Naive thymus-derived CD4-positive, alpha-beta T cell (primary cell): ENCODE measurements at regions not wholly inside any gene's neighbourhood (a gene's known extent, or its start where the extent isn't known, plus 50 kb on each side); places are given as distances from the start of the nearest gene placed in this dataset.

ENCODE experiments used
- ATAC-seq: fragments of 150-1000 bp; cut with Tn5 transposase; 2 replicates; pipeline ENCODE4 v1.10.0; 2021; ENCODE audit warnings: mild to moderate bottlenecking, moderate library complexity
- CTCF ChIA-PET: fragments of 350-600 bp; sonication (Branson Sonifier 250); formaldehyde crosslinking; loops from one replicate; lab custom pipeline; 2021; ENCODE audit warnings: antibody characterized with exemption; lab: Charles Lee
- POLR2A ChIA-PET: fragments of 350-600 bp; sonication (Branson Sonifier 250); formaldehyde crosslinking; loops from one replicate; lab custom pipeline; 2021; ENCODE audit warnings: antibody characterized with exemption, inconsistent platforms; lab: Charles Lee
- DNase-seq, 9 donors: peaks; one replicate each; pipeline versions ENCODE4 v3.0.0 to v3.0.0-alpha.2; 2020 to 2022; ENCODE audit warnings: mixed read lengths in 1 of 9
- H3K27ac ChIP-seq: one replicate; pipeline ENCODE4 v1.7.0; 2013; ENCODE audit warnings: mild to moderate bottlenecking, low read depth, low read length, moderate library complexity
- H3K27me3 ChIP-seq, 2 donors: one replicate each; pipeline ENCODE4 v1.7.0; 2013; ENCODE audit warnings: low read length in 2 of 2, mild to moderate bottlenecking in 2 of 2, moderate library complexity in 2 of 2; ENCODE audit not compliant: control insufficient read depth in 2 of 2, insufficient read depth in 2 of 2
- H3K36me3 ChIP-seq, 3 experiments: 1 replicate in 2 of 3; 2 replicates in 1 of 3; pipeline ENCODE4 v1.7.0; 2013; ENCODE audit warnings: low read length in 3 of 3, mild to moderate bottlenecking in 3 of 3, moderate library complexity in 1 of 3; ENCODE audit not compliant: insufficient read depth in 3 of 3, control insufficient read depth in 2 of 3
- H3K4me1 ChIP-seq, 2 donors: one replicate each; pipeline ENCODE4 v1.7.0; 2013; ENCODE audit warnings: low read length in 2 of 2, mild to moderate bottlenecking in 2 of 2, moderate library complexity in 1 of 2; ENCODE audit not compliant: control insufficient read depth in 2 of 2, insufficient read depth in 2 of 2
- H3K4me3 ChIP-seq: 2 replicates; pipeline ENCODE4 v1.7.0; 2013; ENCODE audit warnings: mild to moderate bottlenecking, low read length
- H3K9me3 ChIP-seq, 3 experiments: 1 replicate in 2 of 3; 2 replicates in 1 of 3; pipeline ENCODE4 v1.7.0; 2013; ENCODE audit warnings: low read length in 3 of 3; ENCODE audit not compliant: control insufficient read depth in 2 of 3
- H3K27ac Mint-ChIP-seq, 9 donors: one replicate each; pipeline ENCODE4 v1.8.0; 2020 to 2022; ENCODE audit warnings: mixed read lengths in 9 of 9, mild to moderate bottlenecking in 8 of 9, moderate library complexity in 5 of 9, inconsistent platforms in 2 of 9
- H3K27me3 Mint-ChIP-seq, 5 donors: one replicate each; pipeline ENCODE4 v1.8.0; 2021 to 2022; ENCODE audit warnings: mixed read lengths in 5 of 5, mild to moderate bottlenecking in 1 of 5
- H3K36me3 Mint-ChIP-seq, 5 donors: one replicate each; pipeline ENCODE4 v1.8.0; 2020 to 2022; ENCODE audit warnings: mixed read lengths in 5 of 5, mild to moderate bottlenecking in 3 of 5, inconsistent platforms in 1 of 5
- H3K4me1 Mint-ChIP-seq, 7 donors: one replicate each; pipeline ENCODE4 v1.8.0; 2020 to 2022; ENCODE audit warnings: mixed read lengths in 7 of 7, mild to moderate bottlenecking in 3 of 7, inconsistent platforms in 1 of 7
- H3K4me3 Mint-ChIP-seq, 10 donors: one replicate each; pipeline ENCODE4 v1.8.0; 2020 to 2022; ENCODE audit warnings: mild to moderate bottlenecking in 10 of 10, mixed read lengths in 10 of 10, moderate library complexity in 6 of 10, inconsistent platforms in 2 of 10
- H3K9me3 Mint-ChIP-seq, 11 donors: one replicate each; pipeline ENCODE4 v1.8.0; 2020 to 2022; ENCODE audit warnings: mixed read lengths in 11 of 11, mild to moderate bottlenecking in 4 of 11, inconsistent platforms in 1 of 11, moderate library complexity in 1 of 11
- intact Hi-C, 2 donors: fragments of 100-400 bp; cut with micrococcal nuclease; formaldehyde crosslinking; loops; one replicate each; pipeline ENCODE4 v1.15.1; 2023

DNA sequence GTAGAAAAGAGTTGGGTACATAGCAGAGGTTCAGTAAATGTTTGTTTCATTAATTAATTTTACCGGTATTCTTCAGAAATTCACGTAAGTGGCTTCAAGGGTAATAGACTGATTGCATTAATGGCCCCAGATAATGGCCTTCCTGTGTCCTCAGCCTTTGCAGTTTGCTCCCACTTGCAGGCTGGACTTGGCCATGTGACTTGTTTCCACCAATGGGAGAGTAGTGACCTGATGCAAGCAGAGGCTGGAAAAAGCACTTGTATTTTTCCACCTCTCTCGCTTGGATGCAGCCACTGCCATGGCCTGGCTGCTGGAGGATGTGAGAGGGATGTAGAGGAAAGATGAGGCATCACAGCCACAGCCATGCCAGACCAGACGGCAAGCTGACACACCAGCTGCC lies 480.9 kb downstream of the CDK5RAP2 start:
- no peak for ATAC-seq
- Mint-ChIP-seq H3K4me3 (no peak overlapping the region), H3K9me3 (peaks cover 0 to 11% (median 2%) of the 10 kb centered on the region in 11 donors), H3K36me3 (peaks cover 0 to 5% (median 0%) of the 10 kb centered on the region in 5 donors), H3K4me1 (no peaks in the 10 kb centered on the region), H3K27ac (no peak overlapping the region), H3K27me3 (peaks cover 0 to 21% (median 8%) of the 10 kb centered on the region in 5 donors)
- CTCF ChIA-PET: no interaction called here
- intact Hi-C loops: no loop called here
- no peak overlapping the region for H3K27ac ChIP-seq
- no peak for DNase-seq
- H3K9me3 ChIP-seq: no peaks in the 10 kb centered on the region
- no peaks in the 10 kb centered on the region for H3K27me3 ChIP-seq
- no peaks in the 10 kb centered on the region for H3K36me3 ChIP-seq
- H3K4me1 ChIP-seq: no peaks in the 10 kb centered on the region
- H3K4me3 ChIP-seq: no peak overlapping the region
- POLR2A ChIA-PET: no interaction called here

DNA sequence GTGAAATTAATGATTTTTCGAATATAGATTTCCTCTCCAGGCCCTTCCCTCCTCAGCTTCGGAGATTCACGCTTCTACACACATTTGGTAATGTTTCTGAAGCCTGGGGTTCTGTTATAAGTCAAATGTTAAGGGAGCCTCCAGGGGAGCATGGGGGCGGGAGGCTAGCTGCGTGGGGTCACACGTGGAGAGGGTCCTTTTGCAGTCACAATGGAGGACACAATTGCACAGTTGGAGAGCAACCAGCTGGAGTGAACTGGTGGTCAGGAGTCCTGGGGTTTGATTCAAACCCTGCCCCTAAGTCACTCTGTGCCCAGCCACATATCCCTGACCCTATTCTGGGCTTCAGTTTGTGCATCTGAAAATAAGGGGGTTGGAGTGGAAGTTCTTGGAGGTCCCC lies 481.4 kb downstream of the CDK5RAP2 start:
- intact Hi-C loops: no loop called here
- H3K4me1 Mint-ChIP-seq: no peaks in the 10 kb centered on the region
- H3K9me3 Mint-ChIP-seq: peaks cover 0 to 11% (median under 1%) of the 10 kb centered on the region in 11 donors
- ChIA-PET CTCF (no interaction called here), POLR2A (no interaction called here)
- DNase-seq (no peak), ATAC-seq (no peak)
- H3K9me3 ChIP-seq: no peaks in the 10 kb centered on the region
- H3K36me3 Mint-ChIP-seq: peaks cover 0 to 5% (median 0%) of the 10 kb centered on the region in 5 donors
- no peaks in the 10 kb centered on the region for H3K36me3 ChIP-seq
- no peak overlapping the region for H3K4me3 Mint-ChIP-seq
- H3K27me3 ChIP-seq: no peaks in the 10 kb centered on the region
- H3K27me3 Mint-ChIP-seq: peaks cover 0 to 17% (median 8%) of the 10 kb centered on the region in 5 donors
- H3K4me3 ChIP-seq: no peak overlapping the region
- no peaks in the 10 kb centered on the region for H3K4me1 ChIP-seq
- no peak overlapping the region for H3K27ac ChIP-seq
- H3K27ac Mint-ChIP-seq: no peak overlapping the region

DNA sequence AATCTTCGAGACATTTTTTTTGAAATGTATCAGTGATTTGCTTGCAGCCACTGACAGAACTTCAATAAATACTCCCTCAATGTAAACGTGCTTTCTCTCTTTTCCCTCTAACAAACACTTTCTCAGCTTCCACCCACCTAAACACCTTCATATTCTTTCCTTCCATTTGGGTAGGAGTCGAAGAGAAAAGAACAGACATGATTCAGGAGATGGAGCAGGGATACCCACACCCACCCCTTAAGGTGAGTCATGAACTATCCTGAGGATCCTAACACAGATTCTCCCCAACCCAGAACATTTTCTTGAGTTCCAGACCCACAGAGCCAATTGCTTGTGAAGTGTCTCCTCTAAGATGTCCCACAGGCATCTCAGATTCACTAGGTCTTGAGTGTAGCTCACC lies 488.8 kb downstream of the CDK5RAP2 start:
- no peaks in the 10 kb centered on the region for H3K27me3 ChIP-seq
- no peak overlapping the region for H3K27ac ChIP-seq
- Mint-ChIP-seq H3K9me3 (peaks cover 3 to 22% (median 11%) of the 10 kb centered on the region in 11 donors), H3K36me3 (peaks cover 0 to 12% (median 0%) of the 10 kb centered on the region in 5 donors), H3K27me3 (peaks cover 0 to 22% (median 9%) of the 10 kb centered on the region in 5 donors), H3K4me3 (no peak overlapping the region), H3K27ac (no peak overlapping the region), H3K4me1 (no peaks in the 10 kb centered on the region)
- ChIA-PET POLR2A (no interaction called here), CTCF (no interaction called here)
- ATAC-seq (no peak), DNase-seq (no peak)
- H3K36me3 ChIP-seq: no peaks in the 10 kb centered on the region
- H3K4me3 ChIP-seq: no peak overlapping the region
- peaks cover 0 to 3% (median 0%) of the 10 kb centered on the region in 3 experiments for H3K9me3 ChIP-seq
- intact Hi-C loops: no loop called here
- H3K4me1 ChIP-seq: no peaks in the 10 kb centered on the region

- Mint-ChIP-seq H3K4me1 (no peaks in the 10 kb centered on the region), H3K4me3 (no peak overlapping the region), H3K27ac (no peak overlapping the region), H3K27me3 (peaks cover 0 to 27% (median 14%) of the 10 kb centered on the region in 5 donors), H3K36me3 (peaks cover 0 to 14% (median 0%) of the 10 kb centered on the region in 5 donors), H3K9me3 (peaks cover 13 to 46% (median 21%) of the 10 kb centered on the region in 11 donors)
- Histone ChIP-seq H3K36me3 (no peaks in the 10 kb centered on the region), H3K4me3 (no peak overlapping the region), H3K9me3 (peaks cover 0 to 13% (median 0%) of the 10 kb centered on the region in 3 experiments), H3K27ac (no peak overlapping the region), H3K27me3 (no peaks in the 10 kb centered on the region), H3K4me1 (no peaks in the 10 kb centered on the region)
- ChIA-PET POLR2A (no interaction called here), CTCF (no interaction called here)
- ATAC-seq: no peak
- intact Hi-C loops: no loop called here
- DNase-seq: no peak
Measured at GRCh38 chr9:120080849-120081248, 499.1 kb downstream of the CDK5RAP2 start.

DNA sequence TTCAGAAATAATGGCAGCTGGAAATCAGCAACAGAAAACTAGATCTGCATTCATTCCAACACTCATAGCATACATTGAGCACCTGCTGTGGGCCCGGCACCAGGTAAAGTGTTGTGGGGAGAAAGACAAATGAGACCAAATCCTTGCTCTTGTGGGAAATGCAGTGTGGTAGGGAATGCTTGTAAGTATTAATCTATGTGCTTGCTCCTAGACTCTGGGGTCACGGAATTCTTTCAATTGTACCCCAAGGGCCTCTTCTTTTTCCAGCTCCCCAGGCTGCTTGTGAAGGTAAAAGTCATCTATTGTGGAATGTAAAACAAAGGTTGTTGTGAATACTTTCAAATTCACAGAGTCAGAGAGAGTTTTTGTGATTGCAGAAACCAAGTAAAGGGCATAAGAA lies 501.9 kb downstream of the CDK5RAP2 start:
- Mint-ChIP-seq H3K27me3 (peaks cover 0 to 33% (median 14%) of the 10 kb centered on the region in 5 donors), H3K27ac (no peak overlapping the region), H3K36me3 (peaks cover 0 to 10% (median 0%) of the 10 kb centered on the region in 5 donors), H3K9me3 (peaks cover 0 to 19% (median 10%) of the 10 kb centered on the region in 11 donors), H3K4me3 (no peak overlapping the region), H3K4me1 (no peaks in the 10 kb centered on the region)
- CTCF ChIA-PET: no interaction called here
- H3K4me3 ChIP-seq: no peak overlapping the region
- H3K4me1 ChIP-seq: no peaks in the 10 kb centered on the region
- POLR2A ChIA-PET: no interaction called here
- ATAC-seq: no peak
- no peaks in the 10 kb centered on the region for H3K27me3 ChIP-seq
- intact Hi-C loops: no loop called here
- H3K27ac ChIP-seq: no peak overlapping the region
- H3K9me3 ChIP-seq: no peaks in the 10 kb centered on the region
- DNase-seq: no peak
- no peaks in the 10 kb centered on the region for H3K36me3 ChIP-seq

- Histone ChIP-seq H3K36me3 (no peaks in the 10 kb centered on the region), H3K27ac (no peak overlapping the region), H3K9me3 (no peaks in the 10 kb centered on the region), H3K4me3 (no peak overlapping the region), H3K4me1 (no peaks in the 10 kb centered on the region), H3K27me3 (no peaks in the 10 kb centered on the region)
- no peak overlapping the region for H3K4me3 Mint-ChIP-seq
- CTCF ChIA-PET: no interaction called here
- H3K27ac Mint-ChIP-seq: no peak overlapping the region
- POLR2A ChIA-PET: no interaction called here
- H3K27me3 Mint-ChIP-seq: peaks cover 0 to 15% (median 5%) of the 10 kb centered on the region in 5 donors
- ATAC-seq (no peak), DNase-seq (no peak)
- no peaks in the 10 kb centered on the region for H3K36me3 Mint-ChIP-seq
- no peaks in the 10 kb centered on the region for H3K4me1 Mint-ChIP-seq
- peaks cover 0 to 11% (median 0%) of the 10 kb centered on the region in 11 donors for H3K9me3 Mint-ChIP-seq
- intact Hi-C loops: no loop called here
Measured at GRCh38 chr9:120071760-120072159, 508.2 kb downstream of the CDK5RAP2 start.

GRCh38 chr9:120066315-120066714 lies 513.7 kb downstream of the CDK5RAP2 start:
- no peak overlapping the region for H3K4me3 Mint-ChIP-seq
- intact Hi-C loops: no loop called here
- CTCF ChIA-PET: no interaction called here
- no peaks in the 10 kb centered on the region for H3K4me1 ChIP-seq
- H3K4me3 ChIP-seq: no peak overlapping the region
- no peaks in the 10 kb centered on the region for H3K27me3 ChIP-seq
- peaks cover 0 to 5% (median 0%) of the 10 kb centered on the region in 5 donors for H3K27me3 Mint-ChIP-seq
- ATAC-seq (no peak), DNase-seq (no peak)
- peaks cover 0 to 6% (median 0%) of the 10 kb centered on the region in 5 donors for H3K36me3 Mint-ChIP-seq
- H3K27ac ChIP-seq: no peak overlapping the region
- no peaks in the 10 kb centered on the region for H3K4me1 Mint-ChIP-seq
- H3K9me3 ChIP-seq: no peaks in the 10 kb centered on the region
- peaks cover 2 to 24% (median 8%) of the 10 kb centered on the region in 11 donors for H3K9me3 Mint-ChIP-seq
- no peaks in the 10 kb centered on the region for H3K36me3 ChIP-seq
- no peak overlapping the region for H3K27ac Mint-ChIP-seq
- POLR2A ChIA-PET: no interaction called here
